ENCODE measurements at regions not wholly inside any gene's neighbourhood (a gene's known extent, or its start where the extent isn't known, plus 50 kb on each side); places are given as distances from the start of the nearest gene placed in this dataset.

DNA sequence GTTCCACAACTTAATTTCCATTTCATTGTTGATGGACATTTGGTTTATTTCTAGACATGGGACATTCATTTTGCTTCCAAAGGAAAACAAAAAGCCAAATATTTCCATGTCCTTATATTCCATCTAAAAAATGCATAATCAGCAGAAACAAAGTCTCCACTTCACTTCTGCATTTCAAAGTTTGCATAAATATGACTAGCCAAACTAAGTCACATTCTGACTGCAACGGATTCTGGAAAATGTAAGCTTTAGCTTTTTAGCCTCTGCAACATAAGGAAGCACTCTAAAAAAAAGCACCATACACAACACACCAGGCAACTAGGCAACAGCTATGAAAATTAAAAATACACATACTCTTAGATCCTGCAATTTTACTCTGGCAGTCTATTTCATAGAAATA lies 135.3 kb downstream of the ETAA1 start:
- 72 to 78% methylated on average over 1 of the region's 1 CpG for WGBS, 2 donors
- no peak for DNase-seq (ENCODE audit: low spot score in 2 of 2)
- no peak overlapping the region for H3K4me3 ChIP-seq (ENCODE audit: low read depth, poor library complexity, severe bottlenecking)
- intact Hi-C loops (cut with DNase I; ENCODE audit: low total_unique reads): no loop called here
- TF ChIP-seq, protein P1, sequence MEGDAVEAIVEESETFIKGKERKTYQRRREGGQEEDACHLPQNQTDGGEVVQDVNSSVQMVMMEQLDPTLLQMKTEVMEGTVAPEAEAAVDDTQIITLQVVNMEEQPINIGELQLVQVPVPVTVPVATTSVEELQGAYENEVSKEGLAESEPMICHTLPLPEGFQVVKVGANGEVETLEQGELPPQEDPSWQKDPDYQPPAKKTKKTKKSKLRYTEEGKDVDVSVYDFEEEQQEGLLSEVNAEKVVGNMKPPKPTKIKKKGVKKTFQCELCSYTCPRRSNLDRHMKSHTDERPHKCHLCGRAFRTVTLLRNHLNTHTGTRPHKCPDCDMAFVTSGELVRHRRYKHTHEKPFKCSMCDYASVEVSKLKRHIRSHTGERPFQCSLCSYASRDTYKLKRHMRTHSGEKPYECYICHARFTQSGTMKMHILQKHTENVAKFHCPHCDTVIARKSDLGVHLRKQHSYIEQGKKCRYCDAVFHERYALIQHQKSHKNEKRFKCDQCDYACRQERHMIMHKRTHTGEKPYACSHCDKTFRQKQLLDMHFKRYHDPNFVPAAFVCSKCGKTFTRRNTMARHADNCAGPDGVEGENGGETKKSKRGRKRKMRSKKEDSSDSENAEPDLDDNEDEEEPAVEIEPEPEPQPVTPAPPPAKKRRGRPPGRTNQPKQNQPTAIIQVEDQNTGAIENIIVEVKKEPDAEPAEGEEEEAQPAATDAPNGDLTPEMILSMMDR (IDR thresholded peaks at IDR 0.05): no peak
- TF ChIP-seq POLR2A (IDR thresholded peaks at IDR 0.05): no peak

DNA sequence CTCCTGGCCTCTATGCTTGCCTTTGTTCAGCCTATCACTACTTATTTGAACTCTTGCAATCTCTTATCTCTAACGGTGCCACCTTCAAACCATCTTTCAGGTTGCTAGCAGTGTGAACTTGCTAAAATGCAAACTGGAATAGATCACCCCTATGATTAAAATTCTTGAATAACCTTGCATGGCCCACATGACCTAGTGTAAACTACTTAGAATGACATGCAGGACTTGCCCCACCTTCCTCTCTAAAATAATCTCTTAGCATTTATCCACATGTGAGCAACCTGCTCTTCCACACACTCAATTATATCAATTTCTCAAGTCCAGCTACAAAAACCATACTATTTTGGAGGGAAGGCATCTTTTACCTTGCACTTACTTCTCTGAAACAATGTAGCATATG lies 137.6 kb downstream of the ETAA1 start:
- TF ChIP-seq, protein P1 (IDR thresholded peaks at IDR 0.05): no peak
- no peak for TF ChIP-seq POLR2A (IDR thresholded peaks at IDR 0.05)
- DNase-seq (ENCODE audit: low spot score in 2 of 2): no peak
- 84 to 89% methylated on average over 1 of the region's 1 CpG for WGBS, 2 donors
- intact Hi-C loops (cut with DNase I; ENCODE audit: low total_unique reads): no loop called here
- H3K4me3 ChIP-seq (ENCODE audit: low read depth, poor library complexity, severe bottlenecking): no peak overlapping the region

DNA sequence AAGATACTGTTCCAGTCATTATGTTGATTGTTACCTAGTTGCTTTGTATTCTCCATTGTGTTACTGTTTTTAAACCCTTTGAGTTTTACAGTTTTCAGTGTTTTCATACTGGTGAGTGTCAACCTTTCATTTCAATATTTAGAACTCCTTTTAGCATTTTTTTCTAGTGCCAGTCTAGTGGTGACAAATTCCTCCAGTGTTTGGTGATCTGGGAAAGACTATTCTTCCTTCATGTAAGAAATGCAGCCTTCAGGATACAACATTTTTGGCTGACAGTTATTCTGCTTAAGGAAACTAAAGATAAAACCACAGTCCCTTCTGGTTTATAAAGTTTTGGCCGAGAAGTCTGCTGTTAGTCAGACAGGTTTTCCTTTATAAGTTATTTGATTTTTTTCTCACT lies 143.8 kb downstream of the ETAA1 start:
- H3K4me3 ChIP-seq (ENCODE audit: low read depth, poor library complexity, severe bottlenecking): no peak overlapping the region
- TF ChIP-seq, protein P1 (IDR thresholded peaks at IDR 0.05): no peak
- TF ChIP-seq POLR2A (IDR thresholded peaks at IDR 0.05): no peak
- intact Hi-C loops (cut with DNase I; ENCODE audit: low total_unique reads): no loop called here
- 91 to 96% methylated on average over 1 of the region's 1 CpG for WGBS, 2 donors
- no peak for DNase-seq (ENCODE audit: low spot score in 2 of 2)

DNA sequence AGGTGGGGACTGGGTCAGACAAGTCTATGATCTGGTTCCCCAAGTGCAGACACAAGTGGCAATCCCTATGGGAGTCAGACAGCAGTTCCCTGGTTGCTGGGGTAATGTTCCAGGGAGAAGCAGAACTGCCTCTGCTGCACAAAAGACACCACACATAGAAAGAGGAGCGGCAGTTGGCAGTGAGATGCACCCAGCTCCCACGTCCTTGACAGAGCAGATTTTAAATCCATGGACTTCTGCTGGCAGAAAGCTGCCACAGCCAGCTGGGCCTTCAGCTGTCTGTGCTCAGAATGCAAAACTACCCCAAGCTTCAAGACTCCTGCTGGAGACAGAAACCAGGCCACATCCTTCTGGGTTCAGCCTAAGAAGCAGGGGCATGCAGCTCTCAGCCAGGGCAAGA lies 147.2 kb downstream of the ETAA1 start:
- intact Hi-C loops (cut with DNase I; ENCODE audit: low total_unique reads): no loop called here
- H3K4me3 ChIP-seq (ENCODE audit: low read depth, poor library complexity, severe bottlenecking): no peak overlapping the region
- DNase-seq (ENCODE audit: low spot score in 2 of 2): no peak
- TF ChIP-seq POLR2A (IDR thresholded peaks at IDR 0.05): no peak
- TF ChIP-seq, protein P1 (IDR thresholded peaks at IDR 0.05): no peak
- WGBS, 2 donors: 41 to 78% methylated on average over 2 of the region's 2 CpGs

GRCh38 chr2:67548317-67549201 lies 151.4 kb downstream of the ETAA1 start:
- DNase-seq (ENCODE audit: low spot score in 2 of 2): no peak
- WGBS, 2 donors: 49 to 50% methylated on average over 5 of the region's 5 CpGs
- intact Hi-C loops (cut with DNase I; ENCODE audit: low total_unique reads): no loop called here
- TF ChIP-seq, protein P1 (IDR thresholded peaks at IDR 0.05): no peak
- no peak for TF ChIP-seq POLR2A (IDR thresholded peaks at IDR 0.05)
- no peak overlapping the region for H3K4me3 ChIP-seq (ENCODE audit: low read depth, poor library complexity, severe bottlenecking)

Data from lower leg skin (tissue), 4 donors.